Suppressor macrophage (primary cell): ENCODE measurements at regions not wholly inside any gene's neighbourhood (a gene's known extent, or its start where the extent isn't known, plus 50 kb on each side); places are given as distances from the start of the nearest gene placed in this dataset.
"Not testable (repeated sequence)": the region's sequence is repeated elsewhere in the genome, so short reads cannot be mapped to it uniquely, and the experiment has no call there.

Source experiments
- DNase-seq, 4 experiments: peaks; one replicate each; pipeline ENCODE4 v3.0.0-alpha.2; 2020 to 2022

DNA sequence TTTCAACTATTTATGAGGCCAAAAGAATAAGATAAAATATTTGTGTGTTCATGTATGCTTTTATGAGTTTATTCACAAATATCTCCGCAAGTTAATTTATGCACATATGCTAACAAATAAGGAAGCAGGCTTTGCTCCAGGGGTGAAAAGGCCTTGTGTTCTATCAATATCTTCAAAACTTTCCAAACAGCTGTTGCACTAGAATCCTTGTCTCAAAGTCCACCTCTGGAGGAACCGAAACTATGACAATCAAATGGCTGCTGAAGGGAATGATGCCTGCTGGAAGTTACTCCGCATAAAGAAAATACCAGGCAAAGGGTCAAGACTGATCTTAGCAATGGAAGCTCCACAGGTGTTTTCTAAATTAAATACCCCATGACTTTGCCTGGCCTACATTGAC lies 145.0 kb upstream of the GHITM start:
- DNase-seq = no peak

DNA sequence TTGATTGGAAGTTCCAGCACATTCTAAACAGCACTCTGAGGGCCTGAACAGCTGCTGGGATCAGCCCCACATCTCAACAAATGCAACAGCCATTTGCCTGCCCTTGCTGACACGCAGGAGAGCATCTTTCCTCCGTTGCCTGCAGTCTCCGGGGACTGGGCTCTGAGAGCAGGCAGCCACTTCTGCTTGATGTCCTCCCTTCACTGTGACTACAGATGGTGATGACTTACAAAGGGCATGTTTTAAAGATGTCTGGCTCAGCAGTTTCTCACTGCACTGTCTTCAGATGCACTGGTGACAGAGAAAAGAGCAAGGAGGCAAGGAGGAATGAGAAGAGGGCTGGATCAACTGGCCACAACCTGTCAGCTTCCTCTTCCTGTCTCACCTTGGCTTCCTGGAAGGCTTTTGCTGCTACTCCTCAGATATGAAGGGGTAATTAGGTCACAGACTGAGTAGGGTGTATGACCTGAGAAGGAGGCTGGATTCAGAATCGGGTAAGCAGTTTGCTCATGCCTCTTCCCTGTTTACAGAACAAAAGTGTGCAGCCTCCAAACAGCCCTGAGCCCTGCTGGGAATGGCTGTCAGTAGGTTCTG lies 143.5 kb upstream of the GHITM start:
- DNase-seq = no peak

DNA sequence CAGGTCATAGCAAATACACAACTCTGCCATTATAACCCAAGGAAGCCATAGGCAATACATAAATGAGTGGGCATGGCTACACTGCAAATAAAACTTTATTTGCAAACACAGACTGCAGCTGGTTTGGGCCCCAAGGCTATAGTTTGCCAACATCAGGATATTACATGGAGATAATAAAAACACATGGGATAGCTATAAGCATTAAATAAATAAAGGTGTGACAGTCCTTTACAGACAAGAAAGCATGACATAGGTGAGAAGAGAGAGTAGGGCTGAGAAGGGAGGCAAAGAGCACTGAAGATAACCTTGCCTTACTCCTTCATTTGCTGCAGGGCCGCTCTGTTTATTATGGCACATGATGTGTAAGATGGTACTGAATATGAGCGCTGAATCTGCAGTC lies 135.1 kb upstream of the GHITM start:
- no peak for DNase-seq

DNA sequence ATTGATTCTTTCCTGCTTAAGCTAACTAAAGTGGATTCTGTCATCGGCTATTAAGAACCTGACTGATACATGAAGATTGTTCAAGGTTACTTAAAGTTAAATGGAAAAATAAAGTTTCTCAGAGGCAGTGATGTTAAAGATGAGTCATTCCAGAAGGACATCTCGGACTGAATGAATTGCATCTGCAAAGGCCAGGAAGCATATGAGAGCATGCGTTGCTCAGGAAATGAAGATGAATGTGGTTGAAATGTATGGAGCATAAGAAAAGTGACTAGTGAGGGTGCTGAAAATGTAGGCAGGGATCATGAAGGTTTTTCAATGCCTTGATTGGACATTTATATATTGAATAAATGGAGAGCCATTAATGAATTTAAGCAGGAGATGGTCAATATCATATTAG lies 133.9 kb upstream of the GHITM start:
- DNase-seq = no peak

DNA sequence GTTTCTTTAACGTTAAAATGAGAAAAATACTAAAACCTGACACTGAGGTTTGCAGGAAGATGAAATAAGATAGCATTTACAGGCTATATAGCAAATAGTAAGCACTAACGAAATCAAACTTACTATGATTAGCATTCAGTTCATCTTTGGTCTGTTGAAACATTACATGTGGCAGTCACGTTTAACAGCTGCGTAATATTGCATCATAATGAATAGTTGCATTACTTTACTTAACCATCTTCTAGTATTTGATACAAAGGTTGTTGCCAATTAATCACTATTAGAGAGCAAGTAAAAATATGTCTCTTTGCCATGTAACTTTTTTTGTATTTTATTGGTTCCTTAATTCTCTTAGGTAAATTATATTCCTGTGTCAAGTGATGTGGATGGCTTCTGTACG lies 131.8 kb upstream of the GHITM start:
- no peak for DNase-seq

DNA sequence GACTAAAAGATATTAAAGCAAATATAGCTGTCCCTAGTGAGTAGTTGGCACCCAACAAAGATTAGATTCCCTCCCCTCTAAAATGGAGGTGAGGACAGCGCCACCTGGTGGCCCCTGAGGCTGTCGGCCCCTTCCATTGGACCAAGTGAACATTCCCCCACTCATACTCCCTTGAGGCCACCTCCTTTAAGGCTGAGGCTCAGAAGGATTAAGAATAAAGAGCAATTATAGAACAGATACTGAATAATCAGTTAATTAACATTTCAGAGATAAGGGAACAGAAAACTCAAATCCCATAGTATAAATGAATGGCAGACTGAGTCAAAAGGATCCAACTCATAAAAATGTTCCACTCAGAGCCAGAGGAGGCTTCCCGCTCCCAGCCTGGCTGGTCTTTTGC lies 130.4 kb upstream of the GHITM start:
- DNase-seq = peak; percentile 46 to 72 (median 60)

DNA sequence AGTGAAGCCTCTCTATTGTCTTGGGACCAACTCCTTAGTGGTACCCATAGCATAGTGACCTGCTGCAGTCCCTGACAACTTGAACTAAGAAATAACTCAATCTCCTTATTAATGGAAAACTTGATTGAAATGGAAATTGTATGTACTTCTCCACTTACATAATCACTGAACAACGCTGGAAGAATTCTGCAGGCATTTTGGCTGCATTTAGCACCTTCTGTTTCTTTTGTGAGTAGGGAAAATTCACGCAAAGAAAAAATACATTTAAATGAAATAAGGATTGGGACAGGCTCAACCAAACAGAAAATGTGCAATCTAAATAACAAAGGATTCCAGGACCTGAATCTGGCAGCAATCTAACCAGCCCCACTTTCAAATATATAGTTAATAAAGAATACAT lies 126.9 kb upstream of the GHITM start:
- no peak for DNase-seq

DNA sequence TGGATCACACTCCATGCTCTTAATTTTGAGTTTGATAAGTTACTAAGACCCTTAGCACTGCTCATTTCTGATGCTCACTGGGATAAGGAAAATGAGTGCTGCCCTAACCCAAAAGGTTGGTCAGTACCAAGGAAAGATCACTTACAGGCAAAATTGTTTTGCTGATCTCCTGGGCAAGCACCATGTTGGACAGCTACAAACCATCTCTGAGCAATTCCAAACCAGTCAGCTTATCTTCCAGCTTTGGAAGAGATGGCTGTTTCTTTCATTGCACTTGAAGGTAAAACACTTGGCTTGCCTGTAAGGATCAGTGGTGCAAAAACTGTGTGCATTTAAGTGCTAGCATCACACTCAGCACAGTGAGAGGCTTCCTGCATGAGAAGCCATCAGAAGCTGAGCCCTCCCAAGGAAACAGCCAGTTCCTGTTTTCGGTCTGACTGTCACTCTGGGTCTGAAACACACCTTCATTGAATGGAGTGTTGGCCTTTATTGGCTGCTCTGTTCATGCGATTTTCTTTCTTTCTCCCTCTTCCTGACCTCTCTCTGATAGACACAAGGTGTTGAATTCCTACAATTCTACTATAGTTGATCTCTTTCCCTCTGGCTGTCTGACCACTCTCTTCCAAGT lies 126.4 kb upstream of the GHITM start:
- DNase-seq = no peak

DNA sequence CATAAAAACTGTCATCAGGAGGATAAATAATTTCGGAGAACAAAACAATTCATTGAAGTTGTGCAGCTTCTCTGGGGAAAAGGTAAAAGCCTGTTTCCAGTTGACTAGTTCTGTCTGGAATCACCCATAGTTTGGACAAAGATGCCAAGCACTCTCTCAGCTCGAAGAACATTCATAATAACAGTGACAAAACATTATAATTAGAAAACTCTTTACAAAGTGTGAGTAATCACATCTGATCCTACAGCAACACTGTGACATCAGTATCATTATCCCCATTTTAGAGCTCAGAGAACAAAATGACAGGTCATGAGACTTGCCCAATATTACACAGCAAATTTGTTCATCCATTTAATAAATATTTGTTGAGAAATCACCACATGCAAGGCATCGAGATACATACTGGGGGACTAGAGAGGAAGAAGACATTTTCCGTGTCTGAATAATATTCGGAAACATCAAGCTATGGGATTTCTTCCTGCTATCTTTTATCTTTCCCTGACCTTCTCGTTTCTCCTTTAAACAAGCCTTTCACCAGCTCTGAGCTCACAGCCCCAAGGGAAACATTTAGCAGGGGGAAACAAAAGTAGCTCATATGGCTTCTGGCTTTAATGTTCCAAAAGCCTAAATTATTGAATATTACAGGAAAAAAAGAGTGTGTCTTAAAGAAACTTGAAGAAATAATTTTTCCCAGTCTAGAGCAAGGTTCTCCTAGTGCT lies 123.3 kb upstream of the GHITM start:
- DNase-seq = no peak

DNA sequence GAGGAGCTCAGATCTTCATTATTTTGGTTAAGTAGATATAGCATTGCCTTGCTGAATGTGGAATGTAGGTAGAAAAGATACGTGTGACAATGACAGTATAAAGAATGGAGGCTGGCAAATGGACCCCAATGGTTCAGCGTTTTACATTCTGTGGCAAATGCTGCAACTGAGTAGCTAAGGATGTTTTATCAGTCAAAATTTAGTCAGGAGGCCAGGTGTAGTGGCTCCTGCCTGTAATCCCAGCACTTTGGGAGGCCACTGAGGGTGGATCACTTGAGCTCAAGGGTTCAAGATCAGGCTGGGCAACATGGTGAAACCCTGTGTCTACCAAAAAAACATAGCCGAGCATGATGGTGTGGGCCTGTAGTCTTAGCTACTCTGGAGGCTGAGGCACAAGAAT lies 120.5 kb upstream of the GHITM start:
- no peak for DNase-seq

DNA sequence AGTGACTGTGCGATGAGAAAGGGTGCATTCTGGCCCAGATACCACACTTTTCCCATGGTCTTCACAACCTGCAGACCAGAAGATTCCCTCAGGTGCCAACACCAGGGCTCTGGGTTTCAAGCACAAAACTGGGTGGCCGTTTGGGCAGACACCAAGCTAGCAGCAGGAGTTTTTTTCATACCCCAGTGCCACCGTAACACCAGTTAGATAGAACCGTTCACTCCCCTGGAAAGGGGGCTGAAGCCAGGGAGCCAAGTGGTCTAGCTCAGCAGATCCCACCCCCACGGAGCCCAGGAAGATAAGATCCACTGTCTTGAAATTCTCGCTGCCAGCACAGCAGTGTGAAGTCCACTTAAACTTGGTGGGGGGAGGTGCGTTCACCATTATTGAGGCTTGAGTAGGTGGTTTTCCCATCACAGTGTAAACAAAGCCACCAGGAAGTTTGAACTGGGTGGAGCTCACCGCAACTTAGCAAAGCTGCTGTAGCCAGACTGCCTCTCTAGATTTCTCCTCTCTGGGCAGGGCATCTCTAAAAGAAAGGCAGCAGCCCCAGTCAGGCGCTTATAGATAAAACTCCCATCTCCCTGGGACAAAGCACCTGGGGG lies 119.4 kb upstream of the GHITM start:
- not testable (repeated sequence) for DNase-seq

DNA sequence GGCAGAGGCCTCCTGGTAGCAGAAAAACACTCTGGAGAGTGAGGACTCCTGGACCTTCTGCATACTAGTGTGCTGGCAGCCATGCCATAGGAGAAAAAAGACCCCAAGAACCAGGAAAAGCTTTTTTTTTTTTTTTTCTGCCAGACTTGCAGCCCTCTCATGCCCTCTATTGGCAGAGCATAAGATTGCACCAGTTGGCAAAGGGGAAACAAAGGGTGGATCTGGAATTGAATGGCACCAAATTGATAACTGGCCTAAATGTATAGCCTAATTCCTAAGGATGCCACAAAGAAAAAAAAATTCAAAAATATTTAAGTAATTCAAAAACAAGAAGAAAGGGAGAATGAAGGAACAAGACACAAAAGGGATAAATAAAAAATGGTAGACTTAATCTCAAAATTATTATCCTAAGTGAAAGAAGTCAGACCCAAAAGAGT lies 112.5 kb upstream of the GHITM start:
- peak; percentile 11 to 50 (median 37) for DNase-seq

DNA sequence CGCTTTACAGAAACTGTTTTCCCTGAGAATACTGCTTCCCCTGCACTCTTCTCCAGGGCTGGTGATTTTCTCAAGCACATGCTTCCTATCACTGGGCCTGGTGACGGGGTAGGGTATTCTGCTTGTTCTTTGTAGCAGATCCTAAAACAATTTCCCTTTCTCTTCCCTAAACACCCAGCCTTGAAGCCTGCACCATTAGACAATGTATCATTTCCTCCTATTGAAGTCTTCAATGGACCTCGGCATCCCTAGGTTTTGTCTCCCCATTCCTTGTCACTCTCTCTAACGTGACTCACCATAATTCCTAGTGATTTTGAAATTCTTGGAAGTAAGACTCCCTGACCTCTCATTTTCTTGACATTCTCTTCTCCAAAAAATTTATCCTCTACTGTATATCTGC lies 109.5 kb upstream of the GHITM start:
- no peak for DNase-seq

DNA sequence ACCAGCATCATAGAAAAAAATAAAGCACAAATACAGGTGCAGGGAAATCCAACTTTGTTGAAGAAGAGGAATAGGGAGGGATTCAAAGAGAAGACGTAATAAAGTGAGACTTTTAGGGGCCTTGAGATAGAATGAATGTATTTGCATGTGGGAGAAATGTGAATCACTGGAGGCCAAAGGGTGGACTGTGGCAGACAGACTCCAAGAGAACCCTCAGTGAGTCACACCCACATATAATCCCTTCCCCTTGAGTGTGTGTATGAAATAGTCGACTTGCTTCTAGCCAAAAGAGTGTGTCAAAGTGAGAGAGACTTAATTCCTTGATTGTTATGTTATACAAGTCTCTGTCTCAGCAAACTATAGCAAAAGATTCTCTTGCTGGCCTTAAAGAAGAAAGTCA lies 101.3 kb upstream of the GHITM start:
- no peak for DNase-seq

DNA sequence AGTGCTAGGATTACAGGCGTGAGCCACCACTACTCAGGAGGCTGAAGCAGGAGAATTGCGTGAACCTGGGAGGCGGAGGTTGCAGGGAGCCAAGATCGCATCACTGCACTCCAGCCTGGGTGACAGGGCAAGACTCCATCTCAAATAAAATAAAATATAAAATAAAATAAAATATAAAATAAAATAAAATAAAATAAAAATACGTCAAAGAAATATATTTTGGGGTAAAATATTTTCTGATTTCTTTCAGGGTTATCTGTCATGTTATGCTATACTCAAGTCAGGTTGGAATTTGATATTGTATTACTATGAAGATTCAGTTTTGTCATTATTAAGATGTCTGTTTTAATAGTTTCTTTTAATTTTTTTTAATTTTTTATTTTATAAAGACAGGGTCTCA lies 99.4 kb upstream of the GHITM start:
- DNase-seq = no peak

DNA sequence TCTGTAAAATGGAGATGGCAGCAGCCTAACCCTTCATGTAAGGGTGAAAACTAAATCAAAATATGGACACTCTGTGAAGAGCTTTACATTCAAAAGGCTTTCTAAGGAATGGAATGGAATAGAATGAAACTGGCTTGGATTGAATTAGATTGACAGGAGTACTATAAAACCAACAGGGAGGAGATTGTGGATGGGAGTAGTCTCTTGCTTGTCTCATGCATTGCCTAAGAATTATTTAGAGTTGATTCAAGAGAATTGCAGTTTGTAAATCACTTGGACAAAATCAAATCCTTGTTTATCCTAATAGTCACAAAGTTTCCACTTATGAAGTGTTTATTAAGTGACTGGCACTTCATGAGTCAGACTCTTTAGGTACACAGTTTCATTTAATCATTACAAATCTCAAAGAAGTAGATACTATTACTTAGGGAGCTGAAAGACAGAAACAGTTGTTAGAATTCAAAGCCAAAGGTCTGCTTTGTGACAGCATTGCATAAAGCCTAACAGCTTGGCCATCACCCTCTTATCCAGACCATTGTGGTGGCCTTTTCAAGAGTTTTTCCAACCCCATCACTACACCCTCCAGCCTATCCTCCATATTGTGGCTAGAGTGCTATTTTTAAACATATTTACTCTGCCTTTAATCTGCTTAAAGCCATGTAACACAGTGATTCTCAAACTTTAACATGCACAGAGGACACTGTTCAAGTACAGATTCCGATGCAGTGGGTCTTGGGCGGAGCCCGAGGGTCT lies 91.9 kb upstream of the GHITM start:
- no peak for DNase-seq

DNA sequence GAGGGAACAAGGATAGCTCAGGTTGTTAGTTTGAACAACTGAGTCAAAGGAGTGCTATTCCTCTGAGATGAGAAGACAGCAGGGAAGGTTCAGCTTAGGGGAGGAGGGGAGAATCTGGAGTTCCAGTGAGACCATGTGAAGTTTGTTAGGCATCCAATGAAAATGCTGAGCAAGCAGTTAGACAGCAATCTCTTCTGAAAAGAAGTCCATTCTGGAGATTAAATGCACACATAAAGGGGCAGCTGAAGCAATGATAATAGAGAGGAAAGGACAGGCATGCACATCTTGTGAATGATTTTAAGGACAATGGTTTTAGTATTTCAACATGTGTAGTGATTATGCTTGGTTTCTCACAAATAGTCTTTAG lies 89.7 kb upstream of the GHITM start:
- no peak for DNase-seq

DNA sequence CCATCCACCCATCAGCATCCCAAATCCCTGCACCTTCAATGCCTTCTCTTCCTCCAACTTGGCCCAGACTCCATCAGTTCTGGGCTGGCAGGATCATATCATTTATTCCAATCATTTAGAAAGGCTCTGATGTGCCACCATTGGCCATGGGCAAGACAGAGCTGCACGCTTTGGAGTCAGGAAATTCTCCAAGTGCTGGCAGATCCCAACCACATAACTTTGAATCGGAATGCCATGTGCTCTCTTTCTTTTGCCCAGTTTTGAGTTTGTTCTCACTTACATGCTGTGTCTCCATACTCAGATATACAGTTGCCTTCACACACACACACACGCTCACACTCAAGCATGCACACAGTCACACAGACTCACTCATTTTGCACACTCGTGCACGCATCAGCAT lies 85.7 kb upstream of the GHITM start:
- DNase-seq = no peak

DNA sequence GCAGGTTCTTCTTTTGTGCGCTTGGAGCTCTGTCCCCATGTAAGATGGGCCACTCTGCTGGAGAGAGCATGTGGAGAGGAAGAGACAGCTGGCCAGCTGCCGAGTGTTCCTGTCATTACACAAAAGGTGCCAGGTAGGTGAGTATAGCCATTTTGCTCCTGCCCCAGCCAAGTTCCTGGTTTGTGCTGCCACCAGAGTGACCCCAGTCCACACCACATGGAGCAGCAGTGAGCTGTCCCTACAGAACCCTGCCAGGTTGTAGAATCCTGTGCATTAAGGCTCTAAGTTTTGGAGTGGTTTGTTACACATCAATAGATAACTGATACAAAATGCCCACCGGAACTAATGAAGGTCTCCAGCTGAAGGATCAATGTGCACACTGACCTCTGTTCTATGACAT lies 84.6 kb upstream of the GHITM start:
- no peak for DNase-seq

DNA sequence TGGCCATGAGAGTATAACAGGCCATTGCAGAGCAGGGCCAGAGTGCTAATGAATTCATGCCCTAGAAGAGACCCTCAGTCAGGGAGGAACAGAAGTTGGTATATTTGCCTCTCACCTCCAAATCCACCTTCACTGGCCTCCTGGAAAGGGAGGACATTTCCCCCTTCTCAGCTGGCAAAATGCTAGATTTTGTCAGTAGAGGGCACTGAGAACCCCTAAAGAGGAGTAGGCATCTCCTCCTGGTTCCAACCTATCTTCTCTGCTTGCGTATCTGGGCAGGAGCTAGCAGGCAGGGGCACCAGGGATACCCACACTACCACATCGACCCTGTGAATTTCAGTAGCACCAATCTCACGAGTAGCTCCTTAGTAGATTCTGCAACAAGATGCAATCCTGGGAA lies 79.8 kb upstream of the GHITM start:
- no peak for DNase-seq

DNA sequence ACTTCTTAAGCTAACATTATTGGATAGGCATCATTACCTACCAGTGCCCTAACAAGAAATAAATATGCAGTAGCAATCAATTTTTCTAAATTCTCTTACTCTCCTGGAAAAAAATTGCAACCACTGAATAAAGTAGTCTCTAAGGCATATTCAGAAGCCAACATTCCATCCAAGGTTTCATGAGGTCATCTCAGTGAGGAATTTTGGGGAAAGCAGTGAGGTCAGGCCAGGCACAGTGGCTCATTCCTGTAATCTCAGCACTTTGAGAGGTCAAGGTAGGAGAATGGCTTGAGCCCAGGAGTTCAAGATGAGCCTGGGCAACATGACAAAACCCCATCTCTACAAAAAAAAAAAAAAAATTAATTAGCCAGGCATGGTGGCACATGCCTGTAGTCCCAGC lies 75.9 kb upstream of the GHITM start:
- DNase-seq = no peak

DNA sequence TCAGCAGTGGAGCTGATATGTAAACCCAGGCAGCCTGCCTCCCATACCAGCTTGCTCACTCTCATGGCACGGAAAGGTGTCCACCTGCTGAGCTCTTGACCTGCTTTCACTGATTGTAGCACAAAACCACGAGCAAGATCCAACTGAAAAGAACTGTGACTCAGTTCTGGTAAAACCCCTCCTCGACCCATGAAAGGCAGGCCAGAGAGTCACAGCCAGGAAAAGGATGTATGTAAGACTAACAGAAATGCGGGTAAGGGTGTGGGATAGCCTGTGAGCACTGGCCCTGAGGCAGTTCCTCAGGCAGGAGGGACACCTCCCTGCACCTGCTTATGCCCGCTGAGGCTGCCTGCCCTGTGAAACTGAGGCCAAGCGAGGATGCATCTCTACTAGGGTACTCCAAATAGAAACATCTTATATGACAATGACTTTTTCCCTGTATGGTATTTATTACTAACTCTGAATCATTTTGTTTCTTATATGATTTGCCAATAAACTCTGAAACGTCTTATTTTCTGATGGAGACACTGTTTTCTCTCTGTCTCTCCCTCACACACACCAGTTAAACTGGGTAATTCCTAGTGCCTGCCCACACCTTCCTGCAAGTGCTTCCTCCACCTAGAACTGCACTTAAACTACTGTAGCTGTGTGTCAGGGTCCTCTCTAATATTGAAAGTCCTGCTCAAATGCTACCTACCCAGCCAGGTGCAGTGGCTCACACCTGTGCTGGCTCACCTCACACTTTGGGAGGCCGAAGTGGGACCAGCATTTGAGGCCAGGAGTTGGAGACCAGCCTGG lies 73.3 kb upstream of the GHITM start:
- no peak for DNase-seq
